ENCODE measurements at regions not wholly inside any gene's neighbourhood (a gene's known extent, or its start where the extent isn't known, plus 50 kb on each side); places are given as distances from the start of the nearest gene placed in this dataset.

- Histone ChIP-seq H4K20me1 (ENCODE audit: insufficient read depth) (no peaks in the 10 kb centered on the region), H3K27ac (ENCODE audit: low read length) (no peak overlapping the region), H3K9me3 (ENCODE audit: low read length) (no peaks in the 10 kb centered on the region), H3K4me2 (ENCODE audit: low read length) (no peak overlapping the region), H3K9ac (ENCODE audit: low read length) (no peak overlapping the region), H3K9me2 (ENCODE audit: insufficient read depth, low read length) (no peaks in the 10 kb centered on the region), H3K27me3 (ENCODE audit: insufficient read depth, low read depth, low read length) (no peaks in the 10 kb centered on the region), H2AFZ (ENCODE audit: low read depth, low read length) (no peak overlapping the region), H3K79me2 (replicated peaks; ENCODE audit: insufficient read depth, low read length) (no peaks in the 10 kb centered on the region), H3K4me3 (ENCODE audit: low read length) (no peak overlapping the region), H3F3A (ENCODE audit: insufficient read depth, low read length, poor library complexity, severe bottlenecking) (no peaks in the 10 kb centered on the region), H3K36me3 (ENCODE audit: insufficient read depth, low read length) (no peaks in the 10 kb centered on the region)
- no peak for TF ChIP-seq EP300 (conservative IDR thresholded peaks at IDR 0.05; ENCODE audit: poor library complexity, severe bottlenecking)
- no peak for TF ChIP-seq RAD21 (conservative IDR thresholded peaks at IDR 0.05)
- TF ChIP-seq REST (IDR thresholded peaks at IDR 0.05; ENCODE audit: borderline replicate concordance) = no peak
- no peak for TF ChIP-seq POLR2AphosphoS5 (IDR thresholded peaks at IDR 0.05)
- no peak for TF ChIP-seq EZH2 (IDR thresholded peaks at IDR 0.05; ENCODE audit: borderline replicate concordance, insufficient read depth, low read length, poor library complexity, severe bottlenecking)
Measured at GRCh38 chr12:5262450-5262849, 169.5 kb upstream of the NTF3 start.

GRCh38 chr12:5262885-5263284, 169.0 kb upstream of the NTF3 start:
- Histone ChIP-seq H3K4me2 (ENCODE audit: low read length) (no peak overlapping the region), H3K9me3 (ENCODE audit: low read length) (no peaks in the 10 kb centered on the region), H3K4me3 (ENCODE audit: low read length) (no peak overlapping the region), H3K9me2 (ENCODE audit: insufficient read depth, low read length) (no peaks in the 10 kb centered on the region), H3K27me3 (ENCODE audit: insufficient read depth, low read depth, low read length) (no peaks in the 10 kb centered on the region), H3K79me2 (replicated peaks; ENCODE audit: insufficient read depth, low read length) (no peaks in the 10 kb centered on the region), H3K9ac (ENCODE audit: low read length) (no peak overlapping the region), H3F3A (ENCODE audit: insufficient read depth, low read length, poor library complexity, severe bottlenecking) (no peaks in the 10 kb centered on the region), H3K27ac (ENCODE audit: low read length) (no peak overlapping the region), H2AFZ (ENCODE audit: low read depth, low read length) (no peak overlapping the region), H4K20me1 (ENCODE audit: insufficient read depth) (no peaks in the 10 kb centered on the region), H3K36me3 (ENCODE audit: insufficient read depth, low read length) (no peaks in the 10 kb centered on the region)
- TF ChIP-seq POLR2AphosphoS5 (IDR thresholded peaks at IDR 0.05) = no peak
- TF ChIP-seq SMC3 (conservative IDR thresholded peaks at IDR 0.05; ENCODE audit: poor library complexity) = no peak
- TF ChIP-seq MXI1 (conservative IDR thresholded peaks at IDR 0.05; ENCODE audit: poor library complexity, severe bottlenecking) = no peak
- no peak for TF ChIP-seq EP300 (conservative IDR thresholded peaks at IDR 0.05; ENCODE audit: poor library complexity, severe bottlenecking)
- no peak for TF ChIP-seq EZH2 (IDR thresholded peaks at IDR 0.05; ENCODE audit: borderline replicate concordance, insufficient read depth, low read length, poor library complexity, severe bottlenecking)
- TF ChIP-seq RAD21 (conservative IDR thresholded peaks at IDR 0.05) = no peak
- TF ChIP-seq TAF1 (IDR thresholded peaks at IDR 0.05; ENCODE audit: low read depth) = no peak
- no peak for TF ChIP-seq REST (IDR thresholded peaks at IDR 0.05; ENCODE audit: borderline replicate concordance)
- no peak for TF ChIP-seq CTCF (IDR thresholded peaks at IDR 0.05; ENCODE audit: poor library complexity, severe bottlenecking)
